GM06990 (cell line): ENCODE measurements at regions not wholly inside any gene's neighbourhood (a gene's known extent, or its start where the extent isn't known, plus 50 kb on each side); places are given as distances from the start of the nearest gene placed in this dataset.

Experiments
- DNase-seq: peaks from one replicate; pipeline ENCODE4 v3.0.0-alpha.2; 2011; ENCODE audit not compliant: insufficient read length; ENCODE audit errors: extremely low read depth
- H3K27me3 ChIP-seq: replicated peaks from 2 replicates; pipeline ENCODE4 v1.6.0; 2011; ENCODE audit warnings: low read length; ENCODE audit not compliant: control insufficient read depth, insufficient read depth
- H3K36me3 ChIP-seq: 2 replicates; pipeline ENCODE4 v1.5.1; 2011; ENCODE audit warnings: low read length; ENCODE audit not compliant: control insufficient read depth, insufficient read depth
- H3K4me3 ChIP-seq: replicated peaks from 2 replicates; pipeline ENCODE4 v1.5.1; 2011; ENCODE audit warnings: low read depth, mild to moderate bottlenecking, control low read depth, low read length
- CTCF ChIP-seq: IDR thresholded peaks from 2 replicates; pipeline ENCODE4 v1.5.1; 2011; ENCODE audit warnings: low read length, control low read depth, mild to moderate bottlenecking, inconsistent platforms; ENCODE audit not compliant: insufficient read depth, poor library complexity, severe bottlenecking

DNA sequence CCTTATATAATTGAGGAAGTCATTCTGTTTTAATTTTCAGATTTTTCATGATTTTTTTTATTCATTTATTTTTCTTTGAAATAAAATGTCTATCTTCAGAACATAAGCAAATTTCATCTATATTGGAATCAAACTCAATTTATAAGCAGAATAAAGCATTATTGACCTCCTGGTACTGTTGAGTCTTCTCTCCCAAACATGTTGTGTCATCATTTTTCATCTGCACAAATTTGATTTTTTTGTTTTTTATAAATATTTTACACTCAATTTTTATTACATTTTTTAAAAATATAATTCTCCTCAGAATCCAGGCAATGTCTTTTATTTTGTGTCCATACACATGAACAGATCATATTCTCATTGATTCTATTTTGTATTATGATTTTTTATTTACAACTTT, 2363.9 kb downstream of the TP53TG3F start:
- Histone ChIP-seq H3K27me3 (no peaks in the 10 kb centered on the region), H3K4me3 (no peak overlapping the region), H3K36me3 (no peaks in the 10 kb centered on the region)
- no peak for TF ChIP-seq CTCF
- no peak for DNase-seq

DNA sequence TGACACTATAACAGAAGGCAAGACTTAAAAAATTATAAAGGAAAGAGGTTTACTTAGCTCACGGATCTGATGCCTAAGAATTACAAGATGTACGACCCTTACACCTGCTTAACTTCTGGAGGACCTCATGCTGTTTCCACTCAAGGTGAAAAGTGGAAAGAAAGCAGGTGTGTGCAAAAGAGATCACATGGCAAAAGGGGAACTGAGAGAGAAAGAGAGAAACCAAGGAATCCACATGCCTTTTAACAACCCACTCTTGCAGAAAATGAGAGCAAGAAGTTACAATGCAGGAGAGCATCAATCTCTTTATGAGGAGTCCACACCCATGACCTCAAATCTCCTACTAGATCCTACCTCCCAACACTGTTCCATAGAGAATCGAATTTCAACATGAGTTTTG, 2382.2 kb downstream of the TP53TG3F start:
- Histone ChIP-seq H3K27me3 (no peaks in the 10 kb centered on the region), H3K36me3 (no peaks in the 10 kb centered on the region), H3K4me3 (no peak overlapping the region)
- TF ChIP-seq CTCF, result no peak
- DNase-seq, result no peak

DNA sequence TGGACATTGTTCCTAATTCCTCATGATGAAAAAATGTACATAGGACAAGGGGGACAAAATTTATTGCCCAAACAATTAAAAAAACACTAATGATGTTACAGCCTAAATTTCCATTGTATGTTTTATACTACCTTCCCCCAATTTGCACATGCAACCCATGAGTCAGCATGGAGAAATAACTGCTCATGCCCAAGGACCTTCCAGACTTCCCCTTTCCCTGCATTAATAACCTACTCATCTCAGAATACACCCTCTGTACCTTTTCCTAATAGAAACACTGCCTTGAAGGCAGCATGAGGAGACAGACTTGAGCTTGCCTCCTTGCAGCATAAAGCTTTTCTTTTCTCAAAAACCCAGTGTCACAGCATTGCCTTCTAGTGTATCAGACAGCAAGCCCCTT, 2402.8 kb downstream of the TP53TG3F start:
- H3K36me3 ChIP-seq, result no peaks in the 10 kb centered on the region
- no peak for TF ChIP-seq CTCF
- no peaks in the 10 kb centered on the region for H3K27me3 ChIP-seq
- H3K4me3 ChIP-seq, result no peak overlapping the region
- no peak for DNase-seq

DNA sequence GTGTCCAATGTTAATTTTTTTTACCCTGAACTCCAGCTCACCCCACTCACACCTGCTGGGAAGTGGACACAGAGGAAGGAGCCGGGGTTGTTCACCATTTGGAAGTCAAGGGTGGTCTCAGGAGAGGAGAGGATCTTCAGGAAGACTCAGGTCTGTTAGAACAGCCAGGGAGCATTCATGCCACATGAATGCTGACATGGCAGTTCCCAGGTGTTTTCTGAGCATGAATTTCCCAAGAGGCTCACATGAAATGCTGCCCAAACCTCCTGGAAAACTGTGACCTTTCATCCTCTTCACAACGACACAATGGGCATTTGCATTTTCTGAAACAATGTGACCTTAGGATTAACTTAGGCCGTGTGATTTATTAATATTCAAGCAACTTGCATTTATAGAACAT, 2409.2 kb downstream of the TP53TG3F start:
- no peak for TF ChIP-seq CTCF
- H3K27me3 ChIP-seq, result no peaks in the 10 kb centered on the region
- no peak for DNase-seq
- no peak overlapping the region for H3K4me3 ChIP-seq
- H3K36me3 ChIP-seq, result no peaks in the 10 kb centered on the region

- no peak for DNase-seq
- Histone ChIP-seq H3K27me3 (no peaks in the 10 kb centered on the region), H3K4me3 (no peak overlapping the region), H3K36me3 (no peaks in the 10 kb centered on the region)
- TF ChIP-seq CTCF, result no peak
These were observed 2414.1 kb downstream of the TP53TG3F start for GRCh38 chr16:35873472-35873871.

GRCh38 chr16:35881654-35882053, 2422.2 kb downstream of the TP53TG3F start:
- no peaks in the 10 kb centered on the region for H3K27me3 ChIP-seq
- TF ChIP-seq CTCF, result no peak
- no peak overlapping the region for H3K4me3 ChIP-seq
- H3K36me3 ChIP-seq, result no peaks in the 10 kb centered on the region
- no peak for DNase-seq
